Activated naive CD8-positive, alpha-beta T cell treated with anti-CD3 and anti-CD28 coated beads, Interleukin-2, amount 10 ng/mL, durations not matched to agents 7 days and 5 days (primary cell): ENCODE measurements at regions not wholly inside any gene's neighbourhood (a gene's known extent, or its start where the extent isn't known, plus 50 kb on each side); places are given as distances from the start of the nearest gene placed in this dataset.
"Not testable (repeated sequence)": the region's sequence is repeated elsewhere in the genome, so short reads cannot be mapped to it uniquely, and the experiment has no call there.

ENCODE experiments used
- ATAC-seq: fragments of 150-1000 bp; cut with Tn5 transposase; one replicate; pipeline ENCODE4 v1.10.0; 2021; ENCODE audit warnings: low read depth, moderate library complexity
- POLR2A ChIA-PET: fragments of 350-600 bp; sonication (Branson Sonifier 250); formaldehyde crosslinking; loops from one replicate; lab custom pipeline; 2021; ENCODE audit warnings: antibody characterized with exemption; lab: Charles Lee
- DNase-seq: peaks from one replicate; pipeline ENCODE4 v3.0.0; 2021
- H3K27ac Mint-ChIP-seq: one replicate; pipeline ENCODE4 v1.8.0; 2022; ENCODE audit warnings: mild to moderate bottlenecking, mixed read lengths
- H3K27me3 Mint-ChIP-seq: one replicate; pipeline ENCODE4 v1.8.0; 2022; ENCODE audit warnings: mild to moderate bottlenecking, moderate library complexity, mixed read lengths
- H3K36me3 Mint-ChIP-seq: one replicate; pipeline ENCODE4 v1.8.0; 2021; ENCODE audit warnings: mild to moderate bottlenecking, mixed read lengths
- H3K4me1 Mint-ChIP-seq: one replicate; pipeline ENCODE4 v1.8.0; 2021; ENCODE audit warnings: mixed read lengths
- H3K4me3 Mint-ChIP-seq: one replicate; pipeline ENCODE4 v1.8.0; 2022; ENCODE audit warnings: mild to moderate bottlenecking, moderate library complexity, mixed read lengths
- H3K9me3 Mint-ChIP-seq: one replicate; pipeline ENCODE4 v1.8.0; 2021; ENCODE audit warnings: mixed read lengths

DNA sequence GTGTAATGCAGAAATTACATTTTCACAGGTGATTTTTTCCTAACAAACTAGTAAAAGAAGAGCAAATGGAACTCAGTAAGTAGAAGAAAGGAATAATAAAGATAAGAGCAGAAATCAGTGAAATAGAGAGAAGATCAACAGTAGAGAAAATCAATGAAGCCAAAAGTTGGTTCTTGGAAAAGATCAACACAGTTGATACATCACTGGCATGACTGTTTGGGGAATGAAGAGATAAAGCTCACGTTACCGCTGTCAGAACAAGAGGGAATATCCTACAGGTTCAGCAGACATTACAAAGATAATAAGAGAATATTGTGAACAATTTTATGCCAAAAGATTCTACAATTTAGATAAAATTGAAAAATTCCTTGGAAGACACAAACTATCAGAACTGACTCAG, 146.4 kb downstream of the ACTR3B start:
- H3K27ac Mint-ChIP-seq, result no peak overlapping the region
- DNase-seq (no peak), ATAC-seq (no peak)
- POLR2A ChIA-PET, result no interaction called here
- no peak overlapping the region for H3K4me3 Mint-ChIP-seq
- no peaks in the 10 kb centered on the region for H3K4me1 Mint-ChIP-seq
- peaks cover 2% of the 10 kb centered on the region for H3K27me3 Mint-ChIP-seq
- H3K36me3 Mint-ChIP-seq, result no peaks in the 10 kb centered on the region
- no peaks in the 10 kb centered on the region for H3K9me3 Mint-ChIP-seq

DNA sequence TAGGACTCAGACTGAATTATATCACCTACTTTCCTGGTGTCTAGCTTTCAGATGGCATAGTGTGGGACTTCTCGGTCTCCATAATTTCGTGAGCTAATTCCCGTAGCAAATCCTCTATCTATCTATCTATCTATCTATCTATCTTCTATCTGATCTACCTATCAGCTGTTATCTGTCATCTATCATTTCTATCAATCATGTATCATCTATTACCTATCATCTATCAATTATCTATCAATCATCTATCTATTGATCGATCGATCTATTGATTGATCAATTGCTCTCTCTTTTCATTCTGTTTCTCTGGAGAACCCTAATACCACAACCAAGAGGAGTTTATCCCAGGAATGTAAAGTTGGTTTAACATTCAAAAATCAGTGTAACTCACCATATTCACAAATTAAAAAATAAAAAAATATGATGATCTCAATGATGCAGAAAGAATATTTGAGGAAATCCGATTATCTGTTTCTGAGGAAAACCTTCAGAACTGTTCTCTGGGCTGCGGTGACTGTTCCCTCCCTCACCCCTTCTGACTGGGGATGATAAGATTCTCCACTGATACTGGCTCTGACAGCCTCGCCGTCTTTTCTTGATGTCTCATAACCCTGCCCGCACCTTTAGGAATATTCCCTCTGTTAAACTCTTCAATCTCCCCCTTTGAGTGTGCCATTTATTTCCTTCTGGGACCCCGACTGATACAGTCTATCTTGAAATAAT, 147.7 kb downstream of the ACTR3B start:
- no peaks in the 10 kb centered on the region for H3K9me3 Mint-ChIP-seq
- no peak for DNase-seq
- ATAC-seq, result no peak
- POLR2A ChIA-PET, result no interaction called here
- no peak overlapping the region for H3K4me3 Mint-ChIP-seq
- peaks cover 2% of the 10 kb centered on the region for H3K27me3 Mint-ChIP-seq
- no peaks in the 10 kb centered on the region for H3K4me1 Mint-ChIP-seq
- no peak overlapping the region for H3K27ac Mint-ChIP-seq
- H3K36me3 Mint-ChIP-seq, result no peaks in the 10 kb centered on the region

DNA sequence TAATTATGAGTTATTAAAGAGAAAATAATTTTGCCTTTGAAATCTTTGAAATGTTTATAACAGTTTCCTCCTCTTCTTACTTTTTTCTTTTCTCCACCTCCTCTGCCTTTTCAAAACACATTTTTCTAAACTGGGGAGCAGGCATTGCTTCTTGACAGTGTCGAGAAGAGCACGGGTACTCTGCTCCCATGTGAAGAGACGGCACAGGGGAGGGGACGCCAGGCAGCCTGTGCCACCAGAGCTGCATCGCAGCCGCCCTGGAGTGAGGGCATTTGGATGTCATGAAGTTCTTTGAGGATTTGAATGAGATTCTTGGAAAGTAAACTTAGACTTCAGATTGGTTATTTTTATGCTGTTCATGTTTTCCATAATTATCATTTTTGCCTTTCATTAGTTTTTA, 149.7 kb downstream of the ACTR3B start:
- H3K36me3 Mint-ChIP-seq, result no peaks in the 10 kb centered on the region
- peaks cover 2% of the 10 kb centered on the region for H3K27me3 Mint-ChIP-seq
- no peaks in the 10 kb centered on the region for H3K4me1 Mint-ChIP-seq
- no peak overlapping the region for H3K27ac Mint-ChIP-seq
- no peak overlapping the region for H3K4me3 Mint-ChIP-seq
- DNase-seq (no peak), ATAC-seq (no peak)
- no peaks in the 10 kb centered on the region for H3K9me3 Mint-ChIP-seq
- POLR2A ChIA-PET, result interaction anchor here (0.6 kb wide), 1 partner anchor 31 kb away, joined by 5 read pairs; no protein-coding TSS in a partner anchor

DNA sequence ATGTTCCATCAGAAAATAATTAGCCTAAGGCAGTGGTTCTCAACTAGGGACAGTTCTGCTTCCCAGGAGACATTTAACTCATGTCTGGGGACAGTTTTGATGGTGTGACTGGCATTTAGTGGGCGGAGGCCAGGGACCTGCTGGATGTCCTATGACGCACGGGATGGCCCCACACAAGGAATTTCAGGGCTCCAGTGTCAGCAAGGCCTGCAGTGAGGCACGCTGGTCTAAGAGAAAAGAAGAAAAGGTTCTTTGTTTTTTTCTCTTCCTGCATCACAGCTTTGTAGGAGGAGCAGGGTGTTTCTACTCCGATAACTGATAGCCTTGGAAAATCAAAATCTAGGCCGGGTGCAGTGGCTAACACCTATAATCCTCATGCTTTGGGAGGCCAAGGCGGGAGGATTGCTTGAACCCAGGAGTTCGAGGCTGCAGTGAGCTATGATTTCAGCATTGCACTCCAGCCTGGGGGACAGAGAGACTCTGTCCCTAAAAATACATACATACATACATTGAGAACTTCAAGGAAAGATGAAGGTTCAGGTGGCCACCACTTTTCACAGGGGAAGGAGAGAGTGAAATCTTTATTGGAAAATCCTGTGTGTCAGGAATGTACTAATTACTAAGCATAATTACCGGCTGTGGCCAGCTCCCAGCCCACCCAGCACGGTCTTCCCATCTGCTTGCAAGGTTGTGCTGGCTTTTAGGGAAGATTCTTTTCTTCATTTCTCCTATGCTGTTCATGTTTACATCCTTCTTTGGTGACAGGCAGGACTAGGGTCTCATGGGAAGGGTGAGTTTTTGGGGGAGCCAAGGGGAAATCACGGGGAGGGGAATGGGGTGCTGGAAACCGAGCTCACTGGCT, 150.4 kb downstream of the ACTR3B start:
- Mint-ChIP-seq H3K9me3 (no peaks in the 10 kb centered on the region), H3K36me3 (no peaks in the 10 kb centered on the region), H3K27me3 (peaks cover 2% of the 10 kb centered on the region), H3K27ac (no peak overlapping the region), H3K4me3 (no peak overlapping the region), H3K4me1 (no peaks in the 10 kb centered on the region)
- DNase-seq, result no peak
- POLR2A ChIA-PET, result interaction anchor here (0.6 kb wide), 1 partner anchor 32 kb away, joined by 5 read pairs; no protein-coding TSS in a partner anchor
- no peak for ATAC-seq

DNA sequence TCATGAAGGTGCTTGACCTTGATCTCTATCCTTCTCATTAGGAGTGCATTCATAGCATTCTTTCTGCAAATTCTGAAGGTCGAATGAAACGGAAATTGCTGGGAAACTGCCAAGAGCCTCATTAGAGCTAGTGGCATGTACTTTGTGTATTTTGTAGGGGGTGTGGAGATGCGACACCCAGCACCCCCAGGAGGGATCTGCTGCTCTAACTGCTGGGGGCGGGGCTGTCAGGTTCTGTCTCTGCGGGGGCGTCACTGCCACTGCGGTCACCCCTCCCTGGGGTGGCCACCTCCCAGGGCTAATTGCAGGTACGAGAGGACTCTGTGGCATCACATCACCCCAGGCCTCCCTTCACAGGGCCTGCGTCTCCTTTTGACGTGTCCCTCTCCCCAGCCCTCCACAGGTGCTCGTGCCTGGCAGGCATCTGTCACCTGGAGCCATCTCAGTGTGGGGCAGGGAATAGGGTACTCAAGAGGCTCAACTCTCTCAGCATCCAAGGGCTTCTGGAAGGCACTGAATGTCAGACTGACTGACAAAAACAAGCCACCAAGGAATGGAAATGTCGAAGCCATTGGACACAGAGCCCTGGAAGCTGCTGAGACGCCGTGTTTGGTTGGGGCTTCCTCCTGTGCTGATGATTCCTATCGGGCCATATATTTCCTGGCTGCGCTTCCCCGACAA, 151.1 kb downstream of the ACTR3B start:
- Mint-ChIP-seq H3K9me3 (no peaks in the 10 kb centered on the region), H3K4me3 (no peak overlapping the region), H3K27me3 (no peaks in the 10 kb centered on the region), H3K36me3 (no peaks in the 10 kb centered on the region), H3K27ac (no peak overlapping the region), H3K4me1 (no peaks in the 10 kb centered on the region)
- no peak for DNase-seq
- POLR2A ChIA-PET, result no interaction called here
- no peak for ATAC-seq

DNA sequence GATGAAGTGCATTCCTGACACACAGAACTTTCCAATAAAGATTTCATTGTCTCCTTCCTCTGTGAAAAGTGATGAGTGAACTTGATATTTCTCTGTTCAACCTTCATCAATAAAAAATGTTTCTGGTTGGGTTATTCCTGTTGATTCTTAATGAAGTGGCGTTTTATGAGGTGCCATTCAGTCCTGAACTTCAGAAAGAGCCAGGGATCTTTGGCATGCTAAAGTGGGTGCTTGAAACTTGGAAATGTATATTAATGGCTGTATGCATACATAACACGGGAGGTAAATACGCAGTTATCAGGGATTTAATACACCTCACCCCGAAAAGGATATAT, 151.6 kb downstream of the ACTR3B start:
- no peaks in the 10 kb centered on the region for H3K9me3 Mint-ChIP-seq
- H3K27me3 Mint-ChIP-seq, result no peaks in the 10 kb centered on the region
- H3K4me1 Mint-ChIP-seq, result no peaks in the 10 kb centered on the region
- H3K4me3 Mint-ChIP-seq, result no peak overlapping the region
- POLR2A ChIA-PET, result no interaction called here
- ATAC-seq (no peak), DNase-seq (no peak)
- no peaks in the 10 kb centered on the region for H3K36me3 Mint-ChIP-seq
- H3K27ac Mint-ChIP-seq, result no peak overlapping the region

DNA sequence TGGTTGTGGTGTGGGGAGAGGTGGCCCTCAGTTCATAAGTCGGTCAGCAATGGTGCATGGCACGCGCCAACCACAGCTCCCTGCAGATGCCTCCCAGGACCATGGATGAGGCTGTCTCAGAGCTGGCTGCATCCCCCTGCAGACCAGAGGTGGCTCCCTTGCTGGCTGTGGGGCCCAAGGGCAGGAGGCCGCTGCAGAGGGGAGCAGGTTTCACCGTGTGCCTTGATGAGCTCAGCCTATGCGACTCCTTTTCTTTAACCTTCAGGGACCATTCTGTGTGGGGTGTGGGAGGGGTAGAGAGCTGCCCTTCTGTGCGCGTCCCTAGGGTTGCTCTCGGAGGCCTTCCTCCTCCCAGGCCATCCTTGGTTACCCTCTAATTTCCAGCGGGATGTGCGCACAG, 152.4 kb downstream of the ACTR3B start:
- H3K27me3 Mint-ChIP-seq, result no peaks in the 10 kb centered on the region
- H3K27ac Mint-ChIP-seq, result no peak overlapping the region
- H3K4me3 Mint-ChIP-seq, result no peak overlapping the region
- ATAC-seq (no peak), DNase-seq (no peak)
- H3K4me1 Mint-ChIP-seq, result no peaks in the 10 kb centered on the region
- no peaks in the 10 kb centered on the region for H3K9me3 Mint-ChIP-seq
- POLR2A ChIA-PET, result no interaction called here
- no peaks in the 10 kb centered on the region for H3K36me3 Mint-ChIP-seq

DNA sequence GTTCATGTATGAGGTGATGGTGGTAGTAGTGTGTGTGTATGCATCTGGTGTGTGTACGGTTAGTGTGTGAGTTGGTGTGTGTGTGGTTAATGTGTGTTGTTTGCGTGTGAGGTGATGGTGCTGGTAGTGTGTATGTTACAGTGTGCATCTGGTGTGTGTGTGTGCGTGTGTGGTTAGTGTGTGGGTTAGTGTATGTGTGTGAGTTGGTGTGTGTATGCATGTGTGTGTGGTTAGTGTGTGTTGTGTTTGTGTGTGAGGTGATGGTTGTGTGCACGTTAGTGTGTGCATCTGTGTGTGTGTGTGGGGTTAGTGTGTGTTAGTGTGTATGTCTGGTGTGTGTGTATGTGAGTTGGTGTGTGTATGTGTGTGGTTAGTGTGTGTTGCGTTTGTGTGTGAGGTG, 153.0 kb downstream of the ACTR3B start:
- DNase-seq, result no peak
- POLR2A ChIA-PET, result no interaction called here
- Mint-ChIP-seq H3K27ac (no peak overlapping the region), H3K27me3 (no peaks in the 10 kb centered on the region), H3K4me3 (no peak overlapping the region), H3K36me3 (no peaks in the 10 kb centered on the region), H3K4me1 (no peaks in the 10 kb centered on the region), H3K9me3 (no peaks in the 10 kb centered on the region)
- no peak for ATAC-seq

DNA sequence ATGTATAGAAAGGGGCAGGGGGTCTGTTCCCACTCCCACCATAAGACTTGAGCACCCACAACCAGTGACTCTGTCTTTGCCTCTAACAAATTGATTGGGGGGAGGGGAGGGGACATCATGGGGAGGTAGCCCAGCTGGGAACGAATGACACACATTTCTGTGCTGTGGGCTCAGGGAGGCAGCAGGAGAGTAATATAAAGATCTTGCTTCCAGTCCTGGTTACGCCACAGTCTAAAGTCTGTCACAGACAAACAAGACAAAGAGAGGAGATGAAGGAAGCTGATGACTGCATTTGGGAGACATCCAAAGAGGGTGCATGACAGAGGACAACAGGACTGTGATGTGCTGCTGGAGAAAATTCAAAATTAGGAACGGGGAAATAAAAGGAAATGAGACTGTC, 153.9 kb downstream of the ACTR3B start:
- no peak overlapping the region for H3K4me3 Mint-ChIP-seq
- ATAC-seq (no peak), DNase-seq (no peak)
- POLR2A ChIA-PET, result no interaction called here
- no peaks in the 10 kb centered on the region for H3K36me3 Mint-ChIP-seq
- H3K4me1 Mint-ChIP-seq, result no peaks in the 10 kb centered on the region
- no peaks in the 10 kb centered on the region for H3K27me3 Mint-ChIP-seq
- H3K27ac Mint-ChIP-seq, result no peak overlapping the region
- no peaks in the 10 kb centered on the region for H3K9me3 Mint-ChIP-seq

DNA sequence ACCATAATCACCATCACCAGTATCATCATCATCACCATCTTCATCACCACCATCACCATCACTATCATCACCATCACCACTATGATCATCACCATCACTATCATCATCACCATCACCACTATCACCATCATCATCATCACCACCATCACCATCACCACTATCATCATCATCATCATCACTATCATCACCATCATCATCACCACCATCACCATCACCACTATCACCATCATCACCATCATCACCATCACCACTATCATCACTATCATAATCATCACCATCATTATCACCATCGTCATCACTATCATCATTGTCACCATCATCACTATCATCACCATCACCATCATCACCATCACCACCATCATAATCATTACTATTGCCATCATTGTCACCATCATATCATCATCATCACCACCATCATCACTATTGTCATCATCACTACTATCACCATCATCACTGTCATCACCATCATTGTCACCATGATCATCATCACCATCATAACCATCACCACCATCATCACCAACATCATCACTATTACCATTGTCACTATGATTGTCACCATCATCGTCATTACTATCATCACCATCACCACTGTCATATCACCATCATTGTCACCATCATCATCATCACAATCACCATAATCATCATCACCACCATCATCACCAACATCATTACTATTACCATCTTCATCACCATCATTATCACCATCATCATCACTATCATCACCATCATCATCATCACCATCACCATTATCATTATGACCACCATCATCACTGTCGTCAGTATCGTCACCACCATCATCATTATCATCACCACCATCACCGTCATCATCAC, 154.7 kb downstream of the ACTR3B start:
- no peak for ATAC-seq
- POLR2A ChIA-PET, result no interaction called here
- no peak overlapping the region for H3K4me3 Mint-ChIP-seq
- H3K36me3 Mint-ChIP-seq, result no peaks in the 10 kb centered on the region
- no peaks in the 10 kb centered on the region for H3K27me3 Mint-ChIP-seq
- H3K9me3 Mint-ChIP-seq, result no peaks in the 10 kb centered on the region
- no peak overlapping the region for H3K27ac Mint-ChIP-seq
- no peak for DNase-seq
- H3K4me1 Mint-ChIP-seq, result no peaks in the 10 kb centered on the region

DNA sequence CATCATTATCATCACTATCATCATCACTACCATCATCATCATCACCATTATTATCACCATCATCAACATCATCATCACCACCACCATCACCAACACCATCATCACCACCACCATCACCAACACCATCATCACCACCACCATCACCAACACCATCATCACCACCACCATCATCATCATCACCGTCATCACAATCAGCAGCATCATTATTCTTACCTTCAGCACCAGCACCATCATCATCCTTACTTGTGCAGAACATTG, 155.2 kb downstream of the ACTR3B start:
- H3K27ac Mint-ChIP-seq, H3K4me1 Mint-ChIP-seq, DNase-seq, H3K9me3 Mint-ChIP-seq, H3K4me3 Mint-ChIP-seq, H3K27me3 Mint-ChIP-seq, POLR2A ChIA-PET, ATAC-seq, H3K36me3 Mint-ChIP-seq: not testable (repeated sequence)

DNA sequence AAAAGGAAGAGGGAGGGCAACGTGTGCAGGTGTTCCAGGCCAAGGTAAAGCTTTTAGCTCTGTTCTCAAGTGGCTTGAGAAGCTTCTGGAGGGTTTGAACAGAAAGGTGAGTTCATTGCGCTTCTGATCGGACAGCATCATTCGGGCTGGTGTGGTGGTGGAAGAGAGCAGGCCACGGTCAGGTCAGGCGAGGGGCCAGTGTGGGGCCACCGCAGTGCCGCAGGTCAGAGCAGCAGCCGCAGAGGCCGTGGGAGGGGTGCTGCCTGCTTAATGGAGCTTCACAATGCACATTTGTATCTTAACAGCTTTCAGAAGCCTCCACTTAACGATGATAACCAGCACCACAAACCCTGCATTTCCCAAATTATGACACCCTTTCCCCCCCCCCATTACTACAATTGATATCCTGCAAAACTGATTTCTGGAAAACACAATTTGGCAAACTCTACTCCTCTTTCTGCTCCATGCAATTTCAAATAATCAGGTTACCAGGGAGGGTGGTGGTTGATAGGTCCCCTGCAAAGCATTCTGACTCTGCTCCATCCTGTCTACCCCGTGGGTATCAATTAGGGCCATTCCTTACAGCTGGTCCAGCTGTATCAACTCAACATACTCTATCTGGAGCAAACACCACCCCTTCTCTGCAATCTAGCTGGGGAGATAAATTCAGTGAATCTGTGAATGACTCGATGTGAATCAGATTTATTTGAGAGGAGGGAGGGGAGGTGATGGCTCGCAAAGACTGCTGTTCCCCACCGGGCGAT, 162.9 kb downstream of the ACTR3B start:
- Mint-ChIP-seq H3K27ac (no peak overlapping the region), H3K36me3 (no peaks in the 10 kb centered on the region), H3K27me3 (peaks cover 21% of the 10 kb centered on the region), H3K9me3 (peaks cover 11% of the 10 kb centered on the region), H3K4me3 (no peak overlapping the region), H3K4me1 (peaks cover 2% of the 10 kb centered on the region)
- ATAC-seq, result no peak
- POLR2A ChIA-PET, result no interaction called here
- DNase-seq, result no peak

DNA sequence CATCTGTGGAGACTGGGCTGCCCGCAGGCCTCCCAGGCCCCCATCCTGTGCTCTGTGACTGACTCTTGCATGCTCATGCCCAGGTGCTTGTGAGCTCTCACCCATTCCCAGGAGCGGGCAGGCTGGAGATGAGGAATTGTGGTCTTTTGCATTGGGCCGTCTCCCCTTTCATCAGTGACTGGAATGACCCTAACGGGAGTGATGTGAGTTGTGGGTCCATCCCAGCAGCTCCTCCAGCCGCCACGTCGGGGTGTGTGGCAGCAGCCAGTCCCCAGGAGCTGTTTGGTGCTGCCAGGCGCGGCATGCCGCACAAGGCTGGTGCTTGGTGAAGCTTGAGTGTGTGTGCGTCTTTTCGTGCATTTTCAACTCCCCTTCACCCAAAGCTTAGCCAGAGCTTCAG, 164.2 kb downstream of the ACTR3B start:
- no peaks in the 10 kb centered on the region for H3K36me3 Mint-ChIP-seq

More for the DNA sequence above, 164.2 kb downstream of the ACTR3B start:
- H3K27ac Mint-ChIP-seq, result no peak overlapping the region
- H3K27me3 Mint-ChIP-seq, result peaks cover 25% of the 10 kb centered on the region
- DNase-seq (no peak), ATAC-seq (no peak)
- peaks cover 11% of the 10 kb centered on the region for H3K9me3 Mint-ChIP-seq
- POLR2A ChIA-PET, result no interaction called here
- no peak overlapping the region for H3K4me3 Mint-ChIP-seq
- H3K4me1 Mint-ChIP-seq, result peaks cover 2% of the 10 kb centered on the region
